ENCODE measurements at regions not wholly inside any gene's neighbourhood (a gene's known extent, or its start where the extent isn't known, plus 50 kb on each side); places are given as distances from the start of the nearest gene placed in this dataset.
A peak's percentile ranks its signal among the peaks of the same experiment; 100 is the strongest.

DNA sequence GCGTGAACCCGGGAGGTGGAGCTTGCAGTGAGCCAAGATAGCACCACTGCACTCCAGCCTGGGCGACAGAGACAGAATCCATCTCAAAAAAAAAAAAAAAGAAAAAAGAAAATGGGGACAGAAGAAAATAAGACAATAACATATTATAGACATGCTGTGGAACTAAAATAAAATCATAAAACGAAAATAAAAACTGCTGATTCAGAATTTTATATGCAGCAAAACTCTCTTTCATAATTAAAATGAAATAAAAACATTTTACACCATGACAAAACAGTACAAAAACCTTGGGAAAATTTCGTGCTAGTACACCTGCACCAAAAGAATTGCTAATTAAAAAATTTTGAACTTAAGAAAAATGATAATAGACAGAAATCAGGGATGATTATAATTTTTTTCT is 2245.1 kb downstream of the PCDH9 start:
- no peak overlapping the region for H3K4me3 ChIP-seq
- H3K36me3 ChIP-seq: no peaks in the 10 kb centered on the region
- H3K27ac ChIP-seq: no peak overlapping the region
- intact Hi-C loops (cut with DNase I): no loop called here
- no peak for DNase-seq
- H3K27me3 ChIP-seq (ENCODE audit: low read depth): no peaks in the 10 kb centered on the region
- no peaks in the 10 kb centered on the region for H3K9me3 ChIP-seq
- no peaks in the 10 kb centered on the region for H3K4me1 ChIP-seq
- ATAC-seq: no peak
- TF ChIP-seq, protein P1, sequence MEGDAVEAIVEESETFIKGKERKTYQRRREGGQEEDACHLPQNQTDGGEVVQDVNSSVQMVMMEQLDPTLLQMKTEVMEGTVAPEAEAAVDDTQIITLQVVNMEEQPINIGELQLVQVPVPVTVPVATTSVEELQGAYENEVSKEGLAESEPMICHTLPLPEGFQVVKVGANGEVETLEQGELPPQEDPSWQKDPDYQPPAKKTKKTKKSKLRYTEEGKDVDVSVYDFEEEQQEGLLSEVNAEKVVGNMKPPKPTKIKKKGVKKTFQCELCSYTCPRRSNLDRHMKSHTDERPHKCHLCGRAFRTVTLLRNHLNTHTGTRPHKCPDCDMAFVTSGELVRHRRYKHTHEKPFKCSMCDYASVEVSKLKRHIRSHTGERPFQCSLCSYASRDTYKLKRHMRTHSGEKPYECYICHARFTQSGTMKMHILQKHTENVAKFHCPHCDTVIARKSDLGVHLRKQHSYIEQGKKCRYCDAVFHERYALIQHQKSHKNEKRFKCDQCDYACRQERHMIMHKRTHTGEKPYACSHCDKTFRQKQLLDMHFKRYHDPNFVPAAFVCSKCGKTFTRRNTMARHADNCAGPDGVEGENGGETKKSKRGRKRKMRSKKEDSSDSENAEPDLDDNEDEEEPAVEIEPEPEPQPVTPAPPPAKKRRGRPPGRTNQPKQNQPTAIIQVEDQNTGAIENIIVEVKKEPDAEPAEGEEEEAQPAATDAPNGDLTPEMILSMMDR (IDR thresholded peaks at IDR 0.05): no peak

DNA sequence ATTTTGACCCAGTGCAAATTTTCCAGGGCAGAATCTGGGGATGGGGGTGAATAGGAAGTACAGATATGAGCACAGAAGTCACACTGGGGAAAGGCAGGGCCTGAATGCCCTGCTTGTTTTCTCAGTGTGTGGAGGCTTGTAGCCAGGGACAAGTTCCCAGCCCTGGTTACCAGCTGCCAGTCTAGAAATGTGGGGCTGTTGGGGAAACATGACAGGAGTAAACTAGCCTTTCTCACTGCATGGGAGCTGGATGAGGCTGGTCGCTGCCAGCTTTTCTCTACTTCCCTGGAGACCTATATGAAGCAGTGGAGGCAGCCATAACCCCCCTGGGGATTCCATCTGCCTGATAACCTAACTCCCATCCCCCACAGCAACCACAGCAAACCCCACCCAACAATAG is 2267.7 kb downstream of the PCDH9 start:
- intact Hi-C loops (cut with DNase I): no loop called here
- no peaks in the 10 kb centered on the region for H3K4me1 ChIP-seq
- H3K4me3 ChIP-seq: no peak overlapping the region
- no peak for DNase-seq
- TF ChIP-seq, protein P1 (IDR thresholded peaks at IDR 0.05): no peak
- H3K27ac ChIP-seq: no peak overlapping the region
- H3K27me3 ChIP-seq (ENCODE audit: low read depth): no peaks in the 10 kb centered on the region
- H3K36me3 ChIP-seq: no peaks in the 10 kb centered on the region
- no peaks in the 10 kb centered on the region for H3K9me3 ChIP-seq
- ATAC-seq: no peak

DNA sequence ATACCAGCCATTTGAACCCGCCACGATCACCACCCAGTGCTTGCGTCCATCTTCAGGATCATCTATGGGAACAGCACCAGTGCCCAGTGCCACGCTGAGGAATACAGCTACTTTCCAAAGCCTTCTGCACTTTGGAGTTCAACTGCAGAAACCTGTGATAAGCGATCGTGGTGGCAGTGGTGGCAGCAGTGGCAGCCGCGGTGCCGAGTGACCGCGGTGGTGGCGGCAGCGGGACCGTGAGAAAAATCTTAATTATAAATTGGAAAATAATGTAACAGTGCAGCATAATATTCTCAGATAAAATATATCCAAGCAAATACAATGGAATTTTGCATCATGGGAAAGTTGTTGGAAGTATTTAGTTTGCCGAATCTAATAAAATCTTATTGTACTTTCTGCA is 2270.9 kb downstream of the PCDH9 start:
- intact Hi-C loops (cut with DNase I): no loop called here
- no peaks in the 10 kb centered on the region for H3K36me3 ChIP-seq
- no peak for ATAC-seq
- DNase-seq: no peak
- no peaks in the 10 kb centered on the region for H3K4me1 ChIP-seq
- no peaks in the 10 kb centered on the region for H3K9me3 ChIP-seq
- H3K27me3 ChIP-seq (ENCODE audit: low read depth): no peaks in the 10 kb centered on the region
- no peak overlapping the region for H3K27ac ChIP-seq
- TF ChIP-seq, protein P1 (IDR thresholded peaks at IDR 0.05): no peak
- H3K4me3 ChIP-seq: no peak overlapping the region

DNA sequence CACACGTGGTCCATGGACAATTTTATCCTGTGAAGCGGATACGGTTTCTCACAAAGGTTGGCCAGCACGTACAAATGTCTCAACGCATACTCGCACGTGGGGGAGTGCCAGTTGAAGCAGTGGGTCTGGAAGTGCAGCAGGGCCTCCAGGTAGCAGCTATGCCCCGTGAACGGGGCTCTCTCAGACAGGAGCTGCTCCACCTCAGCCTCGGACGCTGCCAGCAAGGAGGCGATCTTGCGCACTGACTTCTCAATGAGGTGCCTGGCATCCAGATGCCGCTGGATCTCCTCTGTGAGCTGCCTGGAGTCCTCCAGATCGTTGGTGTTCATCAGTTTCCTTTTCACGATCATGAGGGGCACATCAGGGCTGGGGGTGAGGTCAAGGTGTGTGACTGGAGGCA is 2272.0 kb downstream of the PCDH9 start:
- DNase-seq: no peak
- no peak overlapping the region for H3K4me3 ChIP-seq
- no peaks in the 10 kb centered on the region for H3K4me1 ChIP-seq
- H3K9me3 ChIP-seq: no peaks in the 10 kb centered on the region
- H3K36me3 ChIP-seq: no peaks in the 10 kb centered on the region
- TF ChIP-seq, protein P1 (IDR thresholded peaks at IDR 0.05): no peak
- no peak overlapping the region for H3K27ac ChIP-seq
- H3K27me3 ChIP-seq (ENCODE audit: low read depth): no peaks in the 10 kb centered on the region
- intact Hi-C loops (cut with DNase I): no loop called here
- ATAC-seq: peak in 1 of 2 donors; percentile 17

DNA sequence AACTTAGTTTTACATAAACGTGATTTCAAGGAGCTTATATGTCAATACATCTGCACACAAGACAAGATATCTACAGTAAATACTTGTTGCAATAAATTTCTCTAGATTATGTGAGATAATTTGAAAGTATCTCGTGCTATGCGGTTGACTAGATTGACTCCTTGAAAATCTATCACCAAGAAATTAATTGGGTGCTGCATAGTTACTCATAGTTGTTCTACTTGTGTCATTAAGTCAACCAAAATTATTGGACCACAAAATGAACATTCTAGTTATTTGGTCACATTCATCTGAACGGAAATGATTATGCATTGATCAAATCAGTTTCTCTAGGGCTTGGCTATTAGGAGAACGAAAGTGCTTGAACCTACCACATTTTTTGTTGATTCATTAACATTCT is 2291.5 kb downstream of the PCDH9 start:
- DNase-seq (no peak), ATAC-seq (no peak)
- Histone ChIP-seq H3K9me3 (no peaks in the 10 kb centered on the region), H3K4me1 (no peaks in the 10 kb centered on the region), H3K27ac (no peak overlapping the region), H3K4me3 (no peak overlapping the region), H3K36me3 (no peaks in the 10 kb centered on the region), H3K27me3 (ENCODE audit: low read depth) (no peaks in the 10 kb centered on the region)
- intact Hi-C loops (cut with DNase I): no loop called here
- TF ChIP-seq, protein P1 (IDR thresholded peaks at IDR 0.05): no peak

DNA sequence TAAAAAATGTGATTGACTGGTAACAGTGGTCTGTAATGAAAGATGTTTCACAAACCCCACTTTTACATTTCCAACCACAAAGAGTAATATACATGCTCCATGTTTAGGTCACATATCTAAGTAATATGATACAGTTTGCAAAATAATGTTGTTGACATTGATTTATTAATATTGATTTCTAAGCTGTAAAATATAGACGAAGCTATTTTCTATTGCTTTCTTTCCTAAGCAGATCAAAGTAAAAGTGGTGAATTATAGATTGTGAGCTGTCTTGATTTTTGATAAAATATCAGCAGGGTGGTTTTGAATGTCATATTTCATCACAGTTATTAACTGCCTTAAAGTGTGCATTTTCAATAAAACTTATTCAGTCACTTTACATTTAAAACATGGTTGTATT is 2292.8 kb downstream of the PCDH9 start:
- TF ChIP-seq, protein P1 (IDR thresholded peaks at IDR 0.05): no peak

More for the DNA sequence above, 2292.8 kb downstream of the PCDH9 start:
- H3K36me3 ChIP-seq: no peaks in the 10 kb centered on the region
- DNase-seq: no peak
- ATAC-seq: no peak
- no peaks in the 10 kb centered on the region for H3K4me1 ChIP-seq
- no peak overlapping the region for H3K27ac ChIP-seq
- intact Hi-C loops (cut with DNase I): no loop called here
- H3K9me3 ChIP-seq: no peaks in the 10 kb centered on the region
- H3K4me3 ChIP-seq: no peak overlapping the region
- H3K27me3 ChIP-seq (ENCODE audit: low read depth): no peaks in the 10 kb centered on the region

All from lower lobe of right lung (tissue), 2 donors.